ENCODE measurements at regions not wholly inside any gene's neighbourhood (a gene's known extent, or its start where the extent isn't known, plus 50 kb on each side); places are given as distances from the start of the nearest gene placed in this dataset.

- TF ChIP-seq EP300 (IDR thresholded peaks at IDR 0.05) (no peak), CTCF (IDR thresholded peaks at IDR 0.05) (no peak), POLR2A (IDR thresholded peaks at IDR 0.05) (no peak)
Measured at GRCh38 chr1:29812408-29813135, 576.2 kb downstream of the PTPRU start.

Measured in ovary (tissue), 3 donors.